Esophagus squamous epithelium (tissue), 5 donors: ENCODE measurements at regions not wholly inside any gene's neighbourhood (a gene's known extent, or its start where the extent isn't known, plus 50 kb on each side); places are given as distances from the start of the nearest gene placed in this dataset.

Experiments
- DNase-seq: peaks from one replicate; lab custom pipeline; 2025; lab: John Stamatoyannopoulos, UW
- H3K27ac ChIP-seq, 4 donors: fragments of 200-600 bp; sonication (generic); one replicate each; pipeline ENCODE4 v1.5.1; 2016 to 2019; ENCODE audit warnings: mild to moderate bottlenecking in 1 of 4
- H3K27me3 ChIP-seq, 4 donors: fragments of 200-600 bp; sonication (generic); 1 replicate in 3 of 4; 2 replicates in 1 of 4; pipeline versions ENCODE4 v1.5.1 to v1.6.0; 2017 to 2021; ENCODE audit warnings: antibody characterized with exemption in 1 of 4
- H3K36me3 ChIP-seq, 3 donors: fragments of 200-600 bp; sonication (generic); one replicate each; pipeline ENCODE4 v1.5.1; 2016 to 2019
- H3K4me1 ChIP-seq, 3 donors: fragments of 200-600 bp; sonication (generic); one replicate each; pipeline ENCODE4 v1.5.1; 2017 to 2019
- H3K4me3 ChIP-seq, 4 donors: fragments of 200-600 bp; sonication (generic); 1 replicate in 3 of 4; 2 replicates in 1 of 4; pipeline ENCODE4 v1.5.1; 2016 to 2019; ENCODE audit warnings: mild to moderate bottlenecking in 2 of 4, moderate library complexity in 1 of 4
- H3K9me3 ChIP-seq, 3 donors: fragments of 200-600 bp; sonication (generic); one replicate each; pipeline ENCODE4 v1.5.1; 2016 to 2019
- CTCF ChIP-seq, 6 experiments: fragments of 450-650 bp in 4 of 6; fragments of 200-600 bp in 2 of 6; sonication (generic) in 2 of 6; IDR thresholded peaks; one replicate each; pipeline ENCODE4 v1.5.1; 2016 to 2019; ENCODE audit warnings: antibody characterized with exemption in 6 of 6, mild to moderate bottlenecking in 4 of 6, moderate library complexity in 4 of 6
- POLR2A ChIP-seq, 4 donors: fragments of 450-650 bp; IDR thresholded peaks; one replicate each; pipeline ENCODE4 v1.6.1; 2017; ENCODE audit warnings: antibody characterized with exemption in 4 of 4, mild to moderate bottlenecking in 4 of 4, moderate library complexity in 3 of 4
- WGBS, 2 donors: methylation state at CpG; one replicate each; pipeline ENCODE4 v1.1.5; 2018; 5-methylcytosine and 5-hydroxymethylcytosine counted together
- intact Hi-C: fragments of 100-400 bp; cut with DNase I; formaldehyde crosslinking; loops from one replicate; pipeline ENCODE4 v1.15.0; 2022
- donor health status: DM: yes; HTN: yes; CAD: no.

DNA sequence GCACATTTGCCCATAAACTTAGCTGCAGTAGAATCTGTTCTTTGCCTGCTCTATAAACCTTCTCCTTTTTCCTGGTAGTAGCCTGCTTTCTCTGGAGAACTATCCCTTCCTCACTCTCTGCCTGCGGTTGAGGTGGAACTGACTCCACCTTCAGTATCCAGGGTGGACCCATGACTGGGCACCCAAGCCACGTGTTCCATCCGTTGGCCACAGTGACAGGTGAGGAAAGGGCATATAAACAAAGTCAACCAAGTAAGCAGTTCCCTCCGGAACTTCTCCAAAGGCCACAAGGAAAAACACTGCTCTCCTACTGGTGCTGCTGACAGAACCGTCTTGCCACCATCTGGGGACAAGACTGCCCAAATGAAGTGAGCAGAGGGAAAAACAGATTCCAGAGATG, 218.8 kb downstream of the TFAP2A start:
- Histone ChIP-seq H3K27ac (no peak overlapping the region), H3K4me3 (no peak overlapping the region), H3K27me3 (no peaks in the 10 kb centered on the region), H3K36me3 (no peaks in the 10 kb centered on the region), H3K9me3 (no peaks in the 10 kb centered on the region), H3K4me1 (peaks cover 0 to 5% (median 0%) of the 10 kb centered on the region in 3 donors)
- intact Hi-C loops = no loop called here
- DNase-seq = no peak
- whole genome bisulfite sequencing, 2 donors = 83 to 85% methylated on average over 5 of the region's 5 CpGs
- no peak for TF ChIP-seq CTCF (IDR thresholded peaks at IDR 0.05)
- no peak for TF ChIP-seq POLR2A (IDR thresholded peaks at IDR 0.05)

DNA sequence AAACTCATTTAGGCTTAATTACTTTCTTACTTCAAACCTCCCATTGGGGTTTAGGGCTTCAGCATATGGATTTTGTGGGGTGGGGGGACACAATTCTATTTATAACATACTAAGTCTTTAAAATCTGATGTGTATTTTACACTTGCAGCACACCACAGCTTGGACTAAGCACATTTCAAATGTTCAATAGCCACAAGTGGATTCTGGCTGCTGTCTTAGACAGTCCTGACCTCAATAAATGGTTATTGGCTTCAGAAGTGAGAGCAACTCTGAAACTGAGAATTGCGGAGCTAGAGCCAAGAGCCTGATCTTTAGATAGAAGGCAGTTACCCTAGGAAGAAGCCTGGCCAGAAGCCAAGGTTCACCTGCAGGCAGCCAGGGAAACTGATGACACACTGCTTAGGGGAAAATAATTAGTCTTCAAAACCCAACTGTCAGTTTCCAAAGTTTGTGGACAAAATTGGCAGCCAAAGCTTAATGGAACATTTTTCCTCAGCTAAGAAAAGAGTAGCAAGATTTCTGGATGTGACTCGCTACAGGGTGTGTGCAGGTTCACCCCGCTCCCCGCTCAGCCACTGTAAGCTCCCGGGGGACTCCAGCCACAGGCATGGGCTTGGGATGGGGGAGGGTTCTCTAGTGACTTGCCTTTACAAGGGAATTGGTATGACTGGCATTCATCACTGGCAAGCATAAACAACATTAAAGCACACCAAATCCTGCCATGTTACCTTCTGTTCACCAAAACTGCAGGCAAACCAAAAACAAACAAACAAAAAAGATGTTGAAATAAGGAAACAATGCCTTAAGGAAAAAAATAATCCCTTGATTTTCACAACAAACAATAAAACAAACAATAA, 219.8 kb downstream of the TFAP2A start:
- Histone ChIP-seq H3K4me3 (no peak overlapping the region), H3K36me3 (no peaks in the 10 kb centered on the region), H3K27me3 (no peaks in the 10 kb centered on the region), H3K27ac (no peak overlapping the region), H3K4me1 (peaks cover 0 to 5% (median 0%) of the 10 kb centered on the region in 3 donors), H3K9me3 (no peaks in the 10 kb centered on the region)
- WGBS, 2 donors = 58 to 64% methylated on average over 5 of the region's 5 CpGs
- intact Hi-C loops = no loop called here
- TF ChIP-seq CTCF (IDR thresholded peaks at IDR 0.05) = no peak
- no peak for TF ChIP-seq POLR2A (IDR thresholded peaks at IDR 0.05)
- no peak for DNase-seq

GRCh38 chr6:10193321-10193720, 221.6 kb downstream of the TFAP2A start:
- intact Hi-C loops = no loop called here
- H3K4me3 ChIP-seq = no peak overlapping the region
- no peaks in the 10 kb centered on the region for H3K9me3 ChIP-seq
- 88 to 94% methylated on average over 4 of the region's 4 CpGs for WGBS, 2 donors
- H3K27me3 ChIP-seq = no peaks in the 10 kb centered on the region
- TF ChIP-seq POLR2A (IDR thresholded peaks at IDR 0.05) = no peak
- no peak for TF ChIP-seq CTCF (IDR thresholded peaks at IDR 0.05)
- no peak overlapping the region for H3K27ac ChIP-seq
- DNase-seq = no peak
- peaks cover 0 to 5% (median 0%) of the 10 kb centered on the region in 3 donors for H3K4me1 ChIP-seq
- no peaks in the 10 kb centered on the region for H3K36me3 ChIP-seq

DNA sequence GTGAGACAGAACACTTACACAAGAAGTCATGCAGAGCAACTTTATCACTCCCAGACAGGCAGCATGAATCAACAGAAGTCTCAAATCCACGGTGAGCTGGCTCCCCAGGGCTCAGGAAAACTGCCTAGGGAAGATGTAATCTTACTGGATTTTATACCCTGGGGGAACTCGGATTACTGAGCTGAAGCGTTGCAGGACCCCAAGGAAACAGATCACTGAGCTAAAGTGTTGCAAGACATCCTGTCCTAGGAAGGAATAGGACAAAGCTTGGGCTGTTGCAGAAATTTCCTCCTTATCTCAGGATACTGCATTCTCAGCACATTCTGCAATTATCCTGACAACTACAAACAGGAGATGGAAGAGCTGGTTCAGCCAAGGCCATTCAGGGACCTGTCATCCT, 224.8 kb downstream of the TFAP2A start:
- H3K36me3 ChIP-seq = no peaks in the 10 kb centered on the region
- no peak overlapping the region for H3K27ac ChIP-seq
- H3K4me1 ChIP-seq = peaks cover 0 to 4% (median 0%) of the 10 kb centered on the region in 3 donors
- TF ChIP-seq CTCF (IDR thresholded peaks at IDR 0.05) (no peak), POLR2A (IDR thresholded peaks at IDR 0.05) (no peak)
- WGBS, 2 donors = 40 to 43% methylated on average over 3 of the region's 3 CpGs
- intact Hi-C loops = no loop called here
- H3K9me3 ChIP-seq = no peaks in the 10 kb centered on the region
- H3K4me3 ChIP-seq = no peak overlapping the region
- H3K27me3 ChIP-seq = no peaks in the 10 kb centered on the region
- no peak for DNase-seq

- TF ChIP-seq POLR2A (IDR thresholded peaks at IDR 0.05) (no peak), CTCF (IDR thresholded peaks at IDR 0.05) (no peak)
- 19 to 59% methylated on average over 4 of the region's 4 CpGs for WGBS, 2 donors
- Histone ChIP-seq H3K9me3 (no peaks in the 10 kb centered on the region), H3K4me1 (peaks cover 0 to 11% (median 0%) of the 10 kb centered on the region in 3 donors), H3K27me3 (no peaks in the 10 kb centered on the region), H3K27ac (no peak overlapping the region), H3K4me3 (no peak overlapping the region), H3K36me3 (no peaks in the 10 kb centered on the region)
- no peak for DNase-seq
- intact Hi-C loops = no loop called here
Observed at GRCh38 chr6:10184371-10185227, 230.3 kb downstream of the TFAP2A start.
